BLaER1 treated with 17β-estradiol and CSF1 and Interleukin-3, amounts not matched to agents 10 nM and 100 nM (cell line): ENCODE measurements at regions not wholly inside any gene's neighbourhood (a gene's known extent, or its start where the extent isn't known, plus 50 kb on each side); places are given as distances from the start of the nearest gene placed in this dataset.

Experiments used
- H3K27ac ChIP-seq, 11 experiments: shearing (Covaris generic); formaldehyde crosslinking; 2 replicates each; pipeline ENCODE4 v1.8.1; 2022
- H3K27me3 ChIP-seq, 11 experiments: shearing (Covaris generic); formaldehyde crosslinking; 2 replicates each; pipeline ENCODE4 v1.8.1; 2022
- H3K36me3 ChIP-seq, 11 experiments: shearing (Covaris generic); formaldehyde crosslinking; 2 replicates each; pipeline ENCODE4 v1.8.1; 2022
- H3K4me1 ChIP-seq, 10 experiments: shearing (Covaris generic); formaldehyde crosslinking; 2 replicates each; pipeline ENCODE4 v1.8.1; 2022
- H3K4me2 ChIP-seq, 11 experiments: shearing (Covaris generic); formaldehyde crosslinking; 2 replicates each; pipeline ENCODE4 v1.8.1; 2022
- H3K4me3 ChIP-seq, 10 experiments: shearing (Covaris generic); formaldehyde crosslinking; 2 replicates each; pipeline ENCODE4 v1.8.1; 2022
- H3K9ac ChIP-seq, 11 experiments: shearing (Covaris generic); formaldehyde crosslinking; 2 replicates each; pipeline ENCODE4 v1.8.1; 2022
- H3K9me3 ChIP-seq, 11 experiments: shearing (Covaris generic); formaldehyde crosslinking; replicated peaks in 1 of 11; 2 replicates each; pipeline ENCODE4 v1.8.1; 2022
- H4K20me1 ChIP-seq, 11 experiments: shearing (Covaris generic); formaldehyde crosslinking; 2 replicates each; pipeline ENCODE4 v1.8.1; 2022
- Cebpa-rat ChIP-seq, 11 experiments: shearing (Covaris generic); IDR thresholded peaks; 2 replicates each; pipeline ENCODE4 v1.8.1; 2022

- no peak overlapping the region for H3K4me2 ChIP-seq
- H3K36me3 ChIP-seq, result no peaks in the 10 kb centered on the region
- TF ChIP-seq Cebpa-rat (IDR thresholded peaks at IDR 0.05), result no peak
- H3K27me3 ChIP-seq, result no peaks in the 10 kb centered on the region
- no peaks in the 10 kb centered on the region for H3K9me3 ChIP-seq
- H3K4me3 ChIP-seq, result no peak overlapping the region
- H3K27ac ChIP-seq, result no peak overlapping the region
- no peak overlapping the region for H3K9ac ChIP-seq
- H4K20me1 ChIP-seq, result no peaks in the 10 kb centered on the region
- H3K4me1 ChIP-seq, result no peaks in the 10 kb centered on the region
Measured at GRCh38 chr5:57340681-57341080, 141.9 kb downstream of the ACTBL2 start.

- no peak for TF ChIP-seq Cebpa-rat (IDR thresholded peaks at IDR 0.05)
- Histone ChIP-seq H3K4me3 (no peak overlapping the region), H3K9me3 (no peaks in the 10 kb centered on the region), H4K20me1 (no peaks in the 10 kb centered on the region), H3K4me2 (no peak overlapping the region), H3K9ac (no peak overlapping the region), H3K4me1 (no peaks in the 10 kb centered on the region), H3K36me3 (no peaks in the 10 kb centered on the region), H3K27me3 (no peaks in the 10 kb centered on the region), H3K27ac (no peak overlapping the region)
Measured at GRCh38 chr5:57339521-57339920, 143.1 kb downstream of the ACTBL2 start.

- Histone ChIP-seq H3K27ac (no peak overlapping the region), H3K36me3 (no peaks in the 10 kb centered on the region), H3K4me2 (no peak overlapping the region), H3K27me3 (no peaks in the 10 kb centered on the region), H4K20me1 (no peaks in the 10 kb centered on the region), H3K4me1 (no peaks in the 10 kb centered on the region), H3K9ac (no peak overlapping the region), H3K9me3 (no peaks in the 10 kb centered on the region), H3K4me3 (no peak overlapping the region)
- TF ChIP-seq Cebpa-rat (IDR thresholded peaks at IDR 0.05), result no peak
Measured at GRCh38 chr5:57338868-57339340, 143.7 kb downstream of the ACTBL2 start.

- Histone ChIP-seq H3K9ac (no peak overlapping the region), H3K27me3 (no peaks in the 10 kb centered on the region), H3K4me3 (no peak overlapping the region), H3K4me1 (no peaks in the 10 kb centered on the region), H3K27ac (no peak overlapping the region), H3K9me3 (no peaks in the 10 kb centered on the region), H3K36me3 (no peaks in the 10 kb centered on the region), H3K4me2 (no peak overlapping the region), H4K20me1 (no peaks in the 10 kb centered on the region)
- no peak for TF ChIP-seq Cebpa-rat (IDR thresholded peaks at IDR 0.05)
Measured at GRCh38 chr5:57338068-57338867, 144.3 kb downstream of the ACTBL2 start.

- Histone ChIP-seq H3K4me3 (no peak overlapping the region), H3K9ac (no peak overlapping the region), H3K4me1 (no peaks in the 10 kb centered on the region), H3K4me2 (no peak overlapping the region), H4K20me1 (no peaks in the 10 kb centered on the region), H3K27ac (no peak overlapping the region), H3K36me3 (no peaks in the 10 kb centered on the region), H3K27me3 (no peaks in the 10 kb centered on the region), H3K9me3 (peaks cover 0 to 6% (median 0%) of the 10 kb centered on the region in 11 experiments; a peak in 1 of 22 replicates)
- no peak for TF ChIP-seq Cebpa-rat (IDR thresholded peaks at IDR 0.05)
Measured at GRCh38 chr5:57335092-57335660, 147.4 kb downstream of the ACTBL2 start.

GRCh38 chr5:57334475-57334874, 148.1 kb downstream of the ACTBL2 start:
- H3K36me3 ChIP-seq, result no peaks in the 10 kb centered on the region
- H3K9me3 ChIP-seq, result peaks cover 0 to 6% (median 0%) of the 10 kb centered on the region in 11 experiments; a peak in 1 of 22 replicates
- H3K4me1 ChIP-seq, result no peaks in the 10 kb centered on the region
- no peak overlapping the region for H3K9ac ChIP-seq
- H3K4me3 ChIP-seq, result no peak overlapping the region
- H3K4me2 ChIP-seq, result no peak overlapping the region
- no peak overlapping the region for H3K27ac ChIP-seq
- H4K20me1 ChIP-seq, result no peaks in the 10 kb centered on the region
- H3K27me3 ChIP-seq, result no peaks in the 10 kb centered on the region
- no peak for TF ChIP-seq Cebpa-rat (IDR thresholded peaks at IDR 0.05)

- peaks cover 0 to 6% (median 0%) of the 10 kb centered on the region in 11 experiments; a peak in 1 of 22 replicates for H3K9me3 ChIP-seq
- no peak overlapping the region for H3K4me3 ChIP-seq
- peaks cover 0 to 8% (median 0%) of the 10 kb centered on the region in 10 experiments; a peak in 1 of 20 replicates for H3K4me1 ChIP-seq
- TF ChIP-seq Cebpa-rat (IDR thresholded peaks at IDR 0.05), result no peak
- no peaks in the 10 kb centered on the region for H3K27me3 ChIP-seq
- H3K36me3 ChIP-seq, result no peaks in the 10 kb centered on the region
- H4K20me1 ChIP-seq, result no peaks in the 10 kb centered on the region
- no peak overlapping the region for H3K27ac ChIP-seq
- H3K4me2 ChIP-seq, result no peak overlapping the region
- H3K9ac ChIP-seq, result no peak overlapping the region
Measured at GRCh38 chr5:57332361-57332760, 150.2 kb downstream of the ACTBL2 start.

GRCh38 chr5:57327561-57328367, 153.9 kb downstream of the GPBP1 start:
- Histone ChIP-seq H3K36me3 (no peaks in the 10 kb centered on the region), H3K4me2 (no peak overlapping the region), H3K4me1 (peaks cover 0 to 8% (median 0%) of the 10 kb centered on the region in 10 experiments; a peak in 1 of 20 replicates), H3K9ac (no peak overlapping the region), H4K20me1 (no peaks in the 10 kb centered on the region), H3K27ac (no peak overlapping the region), H3K4me3 (no peak overlapping the region), H3K27me3 (no peaks in the 10 kb centered on the region), H3K9me3 (peaks cover 0 to 6% (median 0%) of the 10 kb centered on the region in 11 experiments; a peak in 2 of 22 replicates)
- TF ChIP-seq Cebpa-rat (IDR thresholded peaks at IDR 0.05), result no peak
